ENCODE measurements at regions not wholly inside any gene's neighbourhood (a gene's known extent, or its start where the extent isn't known, plus 50 kb on each side); places are given as distances from the start of the nearest gene placed in this dataset.
"Not testable (repeated sequence)": the region's sequence is repeated elsewhere in the genome, so short reads cannot be mapped to it uniquely, and the experiment has no call there.

- TF ChIP-seq EZH2 (IDR thresholded peaks at IDR 0.05; ENCODE audit: low read depth); CTCF (conservative IDR thresholded peaks at IDR 0.05): not testable (repeated sequence)
These were observed 143.9 kb downstream of the CEBPB start for GRCh38 chr20:50334512-50334911.

Measured in PC-9 (cell line).